GM21619 (cell line): ENCODE measurements at regions not wholly inside any gene's neighbourhood (a gene's known extent, or its start where the extent isn't known, plus 50 kb on each side); places are given as distances from the start of the nearest gene placed in this dataset.

ENCODE experiments used
- ATAC-seq: cut with Tn5 transposase; IDR thresholded peaks from one replicate; pipeline ENCODE4 v1.9.1; 2021; ENCODE audit not compliant: unreplicated experiment

DNA sequence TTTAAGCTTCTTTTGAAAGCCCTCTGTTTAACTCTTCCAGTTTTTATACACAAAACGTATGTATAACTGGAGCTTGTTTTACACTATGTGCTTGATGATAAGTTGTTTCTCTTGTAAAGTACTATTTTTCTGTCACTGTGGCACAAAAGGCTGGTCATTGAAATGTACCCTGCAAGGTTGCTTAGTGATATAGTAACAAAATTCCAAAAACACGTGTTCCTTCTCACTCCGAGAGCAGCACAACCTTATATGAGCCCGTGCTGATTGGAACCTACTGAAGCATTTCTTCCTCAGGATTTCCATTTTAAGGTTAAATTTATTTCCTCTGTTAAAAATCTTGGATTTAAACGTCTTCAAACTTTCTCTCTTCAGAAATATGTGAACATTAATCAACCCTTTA is 772.9 kb upstream of the TENM3 start:
- no peak for ATAC-seq

- no peak for ATAC-seq
Measured at GRCh38 chr4:181475359-181475758, 767.8 kb upstream of the TENM3 start.

DNA sequence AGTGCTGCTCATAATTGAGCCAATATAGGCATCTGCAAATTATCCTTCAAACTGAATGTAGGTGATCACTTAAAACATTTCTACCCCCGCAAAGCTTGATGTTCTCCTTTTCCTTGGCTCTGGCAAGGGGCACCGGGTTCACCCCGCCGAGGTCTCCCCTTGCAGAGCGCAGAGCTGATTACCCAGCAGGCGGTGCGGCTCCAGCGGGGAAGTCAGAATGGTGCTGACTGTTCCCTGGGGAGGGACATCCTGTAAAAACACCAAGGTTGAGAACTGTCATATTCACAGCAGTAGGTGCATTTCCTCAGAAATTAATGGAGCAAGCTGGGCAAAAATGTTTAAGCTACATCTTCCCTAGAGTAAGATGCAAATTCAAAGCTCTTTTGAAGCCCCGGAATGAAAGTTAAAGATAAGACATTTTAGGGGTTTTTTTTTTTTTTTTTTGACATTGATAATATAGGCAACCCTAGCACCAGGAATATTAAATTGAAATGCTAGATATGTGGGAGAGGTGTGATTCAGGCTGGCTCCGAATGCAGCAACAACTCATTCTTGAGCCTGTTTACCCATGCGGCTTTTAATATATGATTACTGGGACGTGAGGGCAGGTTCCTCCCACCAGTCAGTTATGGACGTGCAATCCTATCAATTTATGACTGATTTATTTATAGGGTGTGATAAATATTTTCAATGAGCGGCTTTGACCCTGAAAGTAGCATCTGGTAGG is 767.3 kb upstream of the TENM3 start:
- ATAC-seq = no peak

DNA sequence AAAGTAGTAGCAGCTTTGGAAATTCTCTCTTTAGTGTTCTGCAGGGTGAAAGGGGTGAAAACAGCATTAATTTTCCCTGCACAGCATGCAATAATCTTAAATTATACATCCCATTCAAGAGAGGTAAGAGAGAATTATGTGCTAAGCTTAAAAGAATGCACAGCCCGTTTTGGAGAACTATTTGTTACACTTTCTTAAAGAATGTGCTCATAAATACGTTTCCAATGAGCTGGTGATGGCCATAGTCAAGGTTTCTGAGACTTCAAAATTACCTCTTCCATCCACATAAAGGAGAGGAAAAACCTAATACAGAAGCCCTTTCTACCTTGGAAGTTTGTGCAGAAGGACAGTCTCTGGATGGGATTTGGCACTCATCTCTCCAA is 766.7 kb upstream of the TENM3 start:
- ATAC-seq = no peak

- no peak for ATAC-seq
Measured at GRCh38 chr4:181477591-181477990, 765.6 kb upstream of the TENM3 start.

DNA sequence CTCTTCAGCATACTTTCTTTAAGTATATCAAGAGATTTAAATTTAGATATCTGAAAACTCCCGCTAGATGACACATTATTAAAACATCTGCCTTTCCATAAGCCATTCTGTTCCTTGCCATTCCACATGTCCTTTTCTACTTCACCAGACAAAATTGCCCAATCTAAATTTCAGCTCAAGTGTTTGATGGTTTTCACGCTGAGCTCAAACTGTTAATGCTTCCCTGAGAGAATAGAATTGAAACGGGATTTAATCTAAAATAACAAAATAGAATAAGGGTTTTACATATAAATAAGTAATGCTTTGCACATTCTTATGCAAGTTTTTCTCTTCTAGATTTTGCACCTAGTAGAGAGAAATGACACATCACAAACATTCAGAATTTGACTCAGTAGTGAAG is 764.5 kb upstream of the TENM3 start:
- ATAC-seq = no peak

- ATAC-seq = no peak
Measured at GRCh38 chr4:181479141-181479540, 764.1 kb upstream of the TENM3 start.

DNA sequence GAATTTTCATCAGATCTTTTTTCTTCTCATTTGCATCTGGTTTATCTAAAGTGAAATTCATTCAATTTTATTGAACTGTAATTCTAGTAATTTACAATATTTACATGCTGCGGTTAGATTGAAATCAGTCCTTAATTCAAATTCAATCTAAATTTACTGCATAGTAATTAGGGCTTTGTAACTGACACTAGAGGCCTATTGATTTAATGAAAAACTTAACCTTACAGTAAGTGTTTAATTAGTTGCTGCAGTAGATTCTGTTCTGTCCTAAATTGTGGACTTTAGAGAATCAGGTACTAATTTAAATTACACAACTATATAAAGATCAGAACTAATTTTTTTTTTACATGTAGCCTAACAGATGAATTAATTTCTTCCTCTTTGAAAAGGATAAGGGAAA is 758.8 kb upstream of the TENM3 start:
- ATAC-seq = no peak

DNA sequence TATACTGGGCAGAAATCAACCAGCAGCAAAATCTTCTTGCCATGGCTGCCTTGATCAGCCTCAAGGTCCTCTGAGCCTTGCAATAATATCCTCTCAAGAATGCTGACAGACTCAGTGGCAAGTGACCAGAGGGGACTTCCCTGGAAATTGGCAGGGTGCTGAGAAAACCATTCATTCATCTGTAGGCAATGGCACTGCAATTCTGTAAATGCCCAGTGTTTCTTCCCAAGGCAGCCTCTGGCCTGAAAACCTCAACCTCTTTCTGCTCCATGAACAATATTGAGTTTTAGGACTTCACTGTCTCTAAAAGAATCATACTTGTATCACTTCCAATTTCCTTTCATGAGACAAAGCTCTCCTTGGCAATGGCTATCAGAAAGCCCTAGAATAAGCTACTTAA is 754.3 kb upstream of the TENM3 start:
- no peak for ATAC-seq

DNA sequence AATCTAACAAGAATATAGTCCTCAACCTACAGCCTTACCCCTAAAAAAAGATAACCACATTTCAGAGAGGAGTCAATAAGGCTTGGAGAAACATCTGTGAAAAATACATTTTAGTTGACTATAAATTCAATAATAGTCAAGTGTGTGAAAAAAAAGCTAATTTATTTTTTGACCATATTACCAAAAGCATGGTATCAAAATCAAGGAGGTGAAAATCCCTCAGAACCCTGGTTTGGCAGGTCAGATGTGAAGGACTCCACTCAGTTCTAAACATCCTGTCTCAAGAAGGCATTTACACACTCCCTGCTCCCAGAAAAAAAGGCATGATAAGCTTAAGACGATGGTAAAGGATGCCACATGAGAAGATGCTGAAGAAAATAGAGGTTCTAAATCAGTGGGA is 745.1 kb upstream of the TENM3 start:
- ATAC-seq = no peak

DNA sequence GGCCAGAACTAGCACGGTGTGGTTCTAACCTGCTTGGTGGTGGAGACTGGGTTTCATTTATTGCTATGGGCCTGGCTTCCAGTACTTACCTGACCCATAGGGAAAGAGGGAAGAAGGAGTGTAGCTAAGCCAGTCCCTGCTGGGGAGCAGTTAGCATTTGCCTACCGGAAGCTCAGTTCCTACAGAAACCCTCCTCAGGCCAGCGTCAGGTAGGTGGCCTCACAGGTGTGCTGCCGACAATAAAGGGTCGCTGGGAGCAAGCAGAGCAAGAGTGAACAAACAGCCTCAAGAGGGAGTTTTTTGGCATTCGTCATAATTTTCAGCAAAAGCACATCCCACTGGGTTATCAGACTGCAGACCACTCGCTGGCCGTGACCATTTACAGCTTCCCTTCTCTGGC is 740.6 kb upstream of the TENM3 start:
- no peak for ATAC-seq

- ATAC-seq = no peak
Measured at GRCh38 chr4:181503687-181504390, 739.4 kb upstream of the TENM3 start.

GRCh38 chr4:181504924-181505323 is 738.3 kb upstream of the TENM3 start:
- ATAC-seq = no peak

DNA sequence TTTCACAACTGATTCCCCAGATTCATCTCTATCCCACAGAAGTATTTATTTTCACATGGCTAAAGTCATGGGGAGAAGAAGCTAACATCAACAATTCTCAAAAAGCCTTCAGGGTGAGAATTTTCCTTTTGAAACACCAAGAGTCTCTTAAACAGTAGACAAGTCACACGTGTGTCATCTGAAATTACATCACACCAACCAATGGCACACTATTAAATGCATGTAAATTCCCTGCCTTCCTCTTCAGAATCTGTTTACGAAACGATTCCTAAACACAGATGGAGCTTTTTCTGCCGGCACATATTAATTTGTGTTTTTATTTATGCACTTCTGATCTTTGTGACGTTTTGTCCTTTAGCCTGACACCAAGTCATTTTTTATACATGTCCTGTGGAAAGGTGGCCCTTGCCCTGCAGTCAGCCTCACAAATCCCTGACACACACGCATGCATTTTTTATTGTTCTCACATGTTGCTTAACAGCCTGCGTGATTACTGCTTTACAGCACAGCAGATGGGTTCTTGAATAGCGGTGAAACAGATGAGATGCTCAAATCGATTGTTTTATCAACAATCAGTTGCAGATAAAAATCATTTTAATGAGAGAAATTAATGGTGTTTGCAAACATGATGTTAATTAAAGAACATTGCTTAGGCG is 735.9 kb upstream of the TENM3 start:
- ATAC-seq = no peak

- no peak for ATAC-seq
Measured at GRCh38 chr4:181507938-181508337, 735.3 kb upstream of the TENM3 start.

DNA sequence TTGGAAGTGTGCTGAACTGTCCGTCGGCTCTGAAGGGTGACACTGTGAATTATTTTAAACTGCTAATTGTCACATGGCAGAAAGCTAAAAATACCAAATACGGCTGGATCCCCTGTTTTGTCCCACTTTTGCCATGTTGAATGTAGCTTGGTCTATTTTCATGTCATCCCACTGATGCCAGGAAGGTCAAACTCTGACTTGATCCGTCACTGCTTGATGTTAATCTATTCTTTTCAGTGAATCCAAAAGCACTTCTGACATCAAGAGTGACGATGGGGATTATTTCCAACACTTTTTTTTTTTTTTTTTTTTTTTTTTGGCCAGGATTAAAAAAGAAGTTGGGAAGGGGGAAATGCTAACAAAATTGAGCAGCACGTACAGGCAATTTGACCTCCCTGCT is 734.6 kb upstream of the TENM3 start:
- ATAC-seq = no peak

DNA sequence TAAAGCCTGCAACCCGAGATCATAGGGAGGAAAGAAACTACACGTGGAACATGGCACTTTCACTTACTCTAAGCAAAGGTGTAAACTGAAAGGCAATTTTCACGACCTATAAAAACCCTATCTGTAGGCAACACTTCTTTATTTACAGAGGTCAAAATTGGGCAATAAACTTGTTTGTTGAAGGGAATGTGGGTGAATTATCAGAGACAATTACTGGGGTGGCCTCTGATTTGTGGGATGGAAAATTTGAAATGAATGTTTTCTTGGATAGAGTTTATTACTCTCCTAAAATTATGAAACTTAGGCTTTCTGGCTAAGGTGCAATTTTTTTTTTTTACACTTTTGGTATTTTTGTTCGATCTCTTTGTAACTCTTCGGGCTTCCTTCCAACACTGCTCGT is 734.1 kb upstream of the TENM3 start:
- ATAC-seq = no peak

GRCh38 chr4:181517491-181517890 is 725.7 kb upstream of the TENM3 start:
- ATAC-seq = no peak

- ATAC-seq = no peak
Measured at GRCh38 chr4:181520790-181521189, 722.4 kb upstream of the TENM3 start.

- ATAC-seq = no peak
Measured at GRCh38 chr4:181523973-181524372, 719.2 kb upstream of the TENM3 start.

- no peak for ATAC-seq
Measured at GRCh38 chr4:181524499-181524898, 718.7 kb upstream of the TENM3 start.

DNA sequence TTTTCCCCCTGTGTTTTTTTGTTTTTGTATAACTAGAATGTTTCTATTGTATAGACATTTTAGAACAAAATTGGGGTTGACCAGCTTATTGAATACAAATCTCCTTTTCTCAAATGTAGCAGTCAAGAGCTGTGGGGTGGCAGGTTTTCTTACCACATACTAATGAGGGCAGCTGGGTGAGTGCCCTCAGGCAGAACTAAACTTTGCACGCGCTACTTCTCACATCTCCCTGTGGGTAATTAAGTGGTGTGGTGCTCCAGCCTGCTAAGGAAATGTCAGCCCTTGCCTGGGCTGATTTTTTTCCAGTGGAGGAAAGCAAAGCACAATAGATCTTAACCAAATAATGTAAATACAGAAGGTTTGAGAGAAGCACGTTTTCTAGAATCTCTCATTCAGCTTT is 717.6 kb upstream of the TENM3 start:
- ATAC-seq = no peak
